ENCODE measurements at regions not wholly inside any gene's neighbourhood (a gene's known extent, or its start where the extent isn't known, plus 50 kb on each side); places are given as distances from the start of the nearest gene placed in this dataset.

DNA sequence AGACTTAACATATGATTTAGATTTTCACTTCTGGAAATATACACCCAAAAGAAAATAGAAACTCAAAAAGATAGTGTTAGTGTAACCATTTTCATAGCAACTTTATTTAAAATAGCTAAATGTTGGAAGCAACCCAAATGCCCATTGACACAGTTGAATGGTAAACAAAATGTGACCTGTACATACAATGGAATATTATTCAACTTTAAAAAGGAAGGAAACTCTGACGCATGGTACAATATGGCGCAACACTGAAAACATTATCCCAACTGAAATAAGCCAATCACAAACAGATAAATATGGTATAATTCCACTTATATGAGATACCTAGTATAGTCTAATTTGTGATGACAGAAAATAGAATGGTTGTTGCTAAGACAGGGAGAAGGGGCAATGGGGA, 1456.1 kb upstream of the MIR17HG start:
- no peak for DNase-seq (ENCODE audit: low spot score)

DNA sequence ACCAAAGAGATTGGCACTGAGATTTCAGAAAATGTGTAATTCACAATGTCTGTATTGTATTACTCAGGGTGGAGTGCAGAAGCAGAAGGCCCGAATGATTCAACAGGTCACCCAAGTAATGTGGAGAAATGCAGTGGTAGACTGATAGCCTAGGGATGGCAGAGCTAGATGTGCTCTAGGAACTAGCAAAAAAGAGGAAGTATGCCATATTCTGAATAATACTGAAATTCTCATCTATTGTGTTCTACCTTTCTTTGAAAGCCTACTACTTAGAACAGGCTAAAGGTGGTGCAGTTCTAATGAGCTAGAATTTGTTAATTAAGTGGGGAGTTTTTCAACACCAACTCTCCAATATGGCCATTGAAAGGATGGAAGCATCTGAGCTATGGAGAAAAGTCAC, 1449.8 kb upstream of the MIR17HG start:
- DNase-seq (ENCODE audit: low spot score) = no peak

GRCh38 chr13:89899302-89900103, 1448.0 kb upstream of the MIR17HG start:
- no peak for DNase-seq (ENCODE audit: low spot score)

GRCh38 chr13:89900104-89900765, 1447.3 kb upstream of the MIR17HG start:
- DNase-seq (ENCODE audit: low spot score) = no peak

GRCh38 chr13:89902223-89902622, 1445.3 kb upstream of the MIR17HG start:
- DNase-seq (ENCODE audit: low spot score) = no peak

DNA sequence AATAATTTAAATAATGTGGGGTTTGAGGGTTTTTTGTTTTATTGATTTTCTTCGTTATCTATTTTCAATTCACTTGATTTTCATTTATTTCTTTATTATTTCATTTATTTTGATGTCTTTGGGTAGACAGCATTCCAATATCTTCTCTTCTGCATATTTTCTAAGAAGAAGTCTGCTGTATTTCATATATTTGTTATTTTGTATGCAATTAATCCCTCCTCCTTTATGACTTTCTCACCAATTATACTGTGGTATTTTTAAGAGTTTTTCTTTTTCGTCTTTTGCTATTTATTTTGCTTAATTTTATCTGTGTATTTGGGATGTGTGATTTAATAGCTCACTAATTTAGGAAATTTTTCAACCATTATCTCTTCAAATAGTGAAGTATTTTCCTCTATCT, 1444.4 kb upstream of the MIR17HG start:
- DNase-seq (ENCODE audit: low spot score) = no peak

GRCh38 chr13:89910166-89910565, 1437.3 kb upstream of the MIR17HG start:
- no peak for DNase-seq (ENCODE audit: low spot score)

DNA sequence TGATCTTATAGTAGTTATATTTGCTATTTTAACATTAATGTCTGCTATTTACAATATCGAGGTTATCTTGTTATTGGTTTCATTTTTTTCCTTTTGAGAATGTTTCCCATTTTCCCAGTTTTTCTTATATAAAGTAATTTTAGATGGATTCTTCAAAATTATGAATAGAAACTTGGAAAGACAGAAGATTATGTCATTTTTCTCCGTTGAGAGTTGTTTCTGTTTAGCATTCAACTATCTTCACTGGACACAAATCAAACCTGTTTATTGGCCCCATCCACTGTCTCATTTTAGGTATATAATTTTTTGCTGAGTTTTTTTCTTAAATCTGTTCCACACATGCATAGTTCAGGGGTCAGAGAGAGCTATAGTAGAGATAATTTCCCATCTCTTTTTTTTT, 1430.9 kb upstream of the MIR17HG start:
- DNase-seq (ENCODE audit: low spot score) = no peak

DNA sequence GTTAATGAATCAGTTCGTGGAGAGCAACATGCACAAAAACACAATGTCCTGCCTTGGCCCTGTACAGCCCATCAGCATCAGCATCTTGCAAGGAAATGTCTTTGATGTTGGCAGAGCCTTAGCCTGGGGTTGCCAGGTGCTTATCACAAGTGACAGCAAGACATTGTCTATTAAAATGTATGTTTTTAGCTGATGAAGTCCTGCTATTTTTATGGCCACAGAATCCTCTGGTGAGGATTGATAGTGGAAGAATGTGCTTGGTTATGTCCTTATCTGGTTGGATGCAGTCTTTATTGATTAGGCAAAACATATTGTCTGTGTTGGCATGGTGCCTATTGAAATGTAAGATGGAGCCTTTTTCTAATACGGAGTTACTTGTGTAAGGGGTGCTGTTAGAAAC, 1427.0 kb upstream of the MIR17HG start:
- DNase-seq (ENCODE audit: low spot score) = no peak

- DNase-seq (ENCODE audit: low spot score) = no peak
Measured at GRCh38 chr13:89923052-89923451, 1424.4 kb upstream of the MIR17HG start.

GRCh38 chr13:89923736-89924135, 1423.8 kb upstream of the MIR17HG start:
- no peak for DNase-seq (ENCODE audit: low spot score)

- no peak for DNase-seq (ENCODE audit: low spot score)
Measured at GRCh38 chr13:89925107-89925506, 1422.4 kb upstream of the MIR17HG start.

DNA sequence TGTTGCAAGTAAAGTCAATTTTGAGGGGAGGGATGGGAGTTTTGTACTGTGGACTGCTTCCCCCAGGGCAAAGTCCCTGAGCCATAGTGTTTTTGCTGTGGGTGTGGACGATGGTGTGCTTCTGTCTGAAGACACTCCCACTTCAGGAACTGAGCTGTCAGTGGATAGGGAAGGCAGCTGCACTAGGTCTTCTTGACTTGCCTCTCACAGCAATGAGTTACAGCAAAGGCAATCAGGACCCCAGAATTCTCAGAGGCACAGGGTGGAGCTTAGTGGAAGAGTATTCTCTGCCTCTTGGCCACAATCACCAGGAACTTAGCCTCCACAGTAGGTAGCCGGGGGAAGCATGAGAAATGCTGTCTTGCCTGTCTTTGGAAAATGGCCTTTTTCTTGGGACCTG, 1416.6 kb upstream of the MIR17HG start:
- no peak for DNase-seq (ENCODE audit: low spot score)

DNA sequence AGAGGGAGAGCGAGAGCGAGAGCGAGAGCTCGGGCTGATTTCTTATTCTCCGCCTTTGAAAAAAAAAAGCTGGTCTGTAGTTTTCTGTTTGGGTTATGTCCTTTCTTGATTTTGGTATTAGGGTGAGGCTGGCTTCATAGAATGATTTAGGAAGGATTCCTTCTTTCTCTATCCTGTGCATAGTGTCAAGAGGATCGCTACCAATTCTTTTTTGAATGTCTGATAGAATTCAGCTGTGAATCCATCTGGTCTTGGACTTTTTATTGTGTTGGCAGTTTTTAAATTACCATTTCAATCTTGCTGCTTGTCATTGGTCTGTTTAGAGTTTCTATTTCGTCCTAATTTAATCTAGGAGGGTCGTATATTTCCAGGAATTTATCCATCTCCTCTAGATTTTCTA, 1414.6 kb upstream of the MIR17HG start:
- no peak for DNase-seq (ENCODE audit: low spot score)

DNA sequence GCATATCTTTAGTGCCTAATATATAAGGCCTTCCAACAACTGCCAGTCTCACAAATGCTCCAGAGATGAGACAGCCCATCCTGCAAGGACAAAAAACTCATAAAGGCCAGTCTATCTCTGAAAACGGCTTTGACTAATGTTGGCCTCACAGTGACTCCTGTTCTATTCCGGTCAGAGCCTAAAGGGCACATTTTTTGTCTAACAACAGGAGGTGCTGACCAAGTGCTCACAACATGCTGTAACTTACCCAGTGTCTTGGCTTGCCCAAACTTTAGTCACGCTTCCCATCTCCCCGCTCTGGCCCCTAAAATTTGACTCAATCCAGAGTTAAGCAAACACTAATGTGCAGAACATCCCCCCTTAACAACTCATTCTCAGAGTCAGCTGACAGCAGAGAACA, 1411.2 kb upstream of the MIR17HG start:
- DNase-seq (ENCODE audit: low spot score) = no peak

- DNase-seq (ENCODE audit: low spot score) = no peak
Measured at GRCh38 chr13:89937420-89937819, 1410.1 kb upstream of the MIR17HG start.

DNA sequence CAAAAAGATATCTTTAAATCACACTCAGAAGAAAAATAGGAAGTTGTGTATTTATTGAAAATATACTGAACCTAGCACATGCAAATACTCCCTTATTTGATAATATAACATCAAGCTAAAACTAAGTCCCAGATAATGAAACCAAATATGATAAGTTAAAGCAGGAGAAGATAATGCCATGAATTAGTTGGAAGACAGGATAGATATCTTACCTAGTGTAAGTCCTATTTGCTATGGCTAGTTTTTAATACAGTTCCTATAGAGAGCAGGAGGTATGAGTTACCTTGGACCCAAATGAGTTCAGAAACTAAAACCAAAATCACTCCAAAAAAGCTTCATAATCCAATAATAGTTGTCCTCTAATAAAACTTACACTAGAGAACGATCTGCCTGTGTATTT, 1407.1 kb upstream of the MIR17HG start:
- DNase-seq (ENCODE audit: low spot score) = no peak

DNA sequence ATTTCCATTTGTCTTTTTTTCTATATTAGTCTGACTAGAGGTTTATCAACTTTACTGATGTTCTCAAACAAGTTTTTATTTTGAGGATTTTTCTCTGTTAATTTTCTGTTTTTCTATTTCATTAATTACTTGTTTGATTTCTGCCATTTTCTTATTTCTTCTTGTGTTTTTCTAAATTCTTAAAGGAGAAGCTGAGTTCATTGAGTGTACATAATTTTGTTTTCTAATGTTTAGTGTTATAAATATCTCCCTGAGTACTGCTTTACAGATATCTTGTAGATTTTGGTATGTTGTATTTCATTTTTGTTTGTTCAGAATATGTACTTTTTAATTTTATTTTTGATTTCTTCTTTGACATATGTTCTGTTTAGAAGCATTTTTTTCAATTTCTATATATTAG, 1404.3 kb upstream of the MIR17HG start:
- no peak for DNase-seq (ENCODE audit: low spot score)

- no peak for DNase-seq (ENCODE audit: low spot score)
Measured at GRCh38 chr13:89950225-89950624, 1397.3 kb upstream of the MIR17HG start.

- DNase-seq (ENCODE audit: low spot score) = no peak
Measured at GRCh38 chr13:89951341-89951740, 1396.1 kb upstream of the MIR17HG start.

DNA sequence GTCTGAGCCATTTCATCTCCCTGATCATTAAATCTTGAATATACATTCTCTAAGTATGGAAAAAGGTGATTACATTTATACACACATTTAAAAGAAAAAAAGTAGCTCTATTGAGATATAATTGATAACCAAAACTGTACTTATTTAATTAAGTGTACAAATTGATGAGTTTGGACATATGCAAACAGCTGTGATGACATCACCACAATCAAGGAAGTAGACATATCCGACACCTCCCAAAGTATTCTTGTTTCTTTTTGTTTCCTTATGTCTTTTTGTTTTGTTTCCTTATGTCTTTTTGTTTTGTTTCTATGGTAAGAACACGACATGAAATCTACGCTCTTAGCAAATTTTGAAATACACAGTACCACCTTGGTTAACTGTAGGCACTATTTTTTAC, 1393.9 kb upstream of the MIR17HG start:
- DNase-seq (ENCODE audit: low spot score) = no peak

DNA sequence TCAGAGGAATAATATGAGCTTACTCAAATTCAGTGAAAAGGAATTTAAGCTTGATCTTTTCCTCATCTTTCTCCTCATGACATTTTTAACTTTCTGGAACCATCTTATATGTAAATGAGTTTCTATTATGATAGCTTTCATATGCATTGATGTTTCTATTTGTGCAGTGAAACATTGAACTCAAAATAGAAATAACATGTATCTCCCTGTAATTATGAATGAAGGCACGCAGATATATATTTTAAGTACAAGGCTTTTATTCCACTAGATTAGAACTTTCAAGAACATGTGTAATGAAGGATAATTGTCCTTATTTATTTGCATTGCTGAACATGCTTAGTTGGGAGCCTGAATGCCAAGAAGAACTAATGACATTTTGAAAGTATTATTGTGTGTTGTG, 1391.7 kb upstream of the MIR17HG start:
- no peak for DNase-seq (ENCODE audit: low spot score)

DNA sequence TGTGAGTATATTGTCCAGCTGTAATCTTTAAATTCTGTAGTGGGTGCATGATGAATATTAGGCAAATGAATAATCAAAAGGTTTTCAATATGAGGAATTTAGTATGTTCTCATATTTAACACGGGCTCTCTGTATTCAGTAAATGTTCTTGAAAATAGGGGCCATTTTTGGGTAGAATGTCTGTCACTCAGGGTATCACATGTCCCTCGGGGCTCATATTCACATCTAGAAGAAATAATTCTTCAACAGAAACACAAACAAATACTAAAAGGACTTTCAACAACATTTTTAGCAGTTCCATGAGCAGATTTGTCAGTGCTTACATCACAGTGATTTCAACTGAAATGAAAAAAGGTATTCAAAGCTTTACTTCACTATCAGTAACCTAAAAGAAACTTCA, 1388.4 kb upstream of the MIR17HG start:
- DNase-seq (ENCODE audit: low spot score) = no peak

- DNase-seq (ENCODE audit: low spot score) = no peak
Measured at GRCh38 chr13:89965252-89965651, 1382.2 kb upstream of the MIR17HG start.

Data from mucosa of gallbladder (tissue), 1 donor.